ENCODE measurements at regions not wholly inside any gene's neighbourhood (a gene's known extent, or its start where the extent isn't known, plus 50 kb on each side); places are given as distances from the start of the nearest gene placed in this dataset.

DNA sequence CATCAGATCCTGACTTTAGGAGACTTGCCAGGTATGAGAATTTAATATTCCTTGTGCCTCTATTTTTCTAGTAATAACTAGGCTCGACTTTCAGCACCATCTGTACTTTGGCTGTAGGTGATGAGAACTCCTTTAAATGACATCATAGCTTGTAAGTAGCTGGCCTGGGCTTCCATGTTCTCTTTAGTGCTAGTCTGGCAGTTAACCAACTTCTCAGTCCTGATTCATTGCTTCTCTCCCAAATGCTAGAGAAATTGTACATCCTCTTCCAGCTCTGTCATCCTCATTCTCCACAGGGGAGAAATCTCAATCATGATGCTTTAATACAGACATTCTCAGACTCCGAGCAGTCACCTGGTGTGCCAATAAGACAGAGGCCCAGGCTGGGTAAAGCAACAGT is 143.5 kb upstream of the MOCS1 start:
- TF ChIP-seq, protein P1, sequence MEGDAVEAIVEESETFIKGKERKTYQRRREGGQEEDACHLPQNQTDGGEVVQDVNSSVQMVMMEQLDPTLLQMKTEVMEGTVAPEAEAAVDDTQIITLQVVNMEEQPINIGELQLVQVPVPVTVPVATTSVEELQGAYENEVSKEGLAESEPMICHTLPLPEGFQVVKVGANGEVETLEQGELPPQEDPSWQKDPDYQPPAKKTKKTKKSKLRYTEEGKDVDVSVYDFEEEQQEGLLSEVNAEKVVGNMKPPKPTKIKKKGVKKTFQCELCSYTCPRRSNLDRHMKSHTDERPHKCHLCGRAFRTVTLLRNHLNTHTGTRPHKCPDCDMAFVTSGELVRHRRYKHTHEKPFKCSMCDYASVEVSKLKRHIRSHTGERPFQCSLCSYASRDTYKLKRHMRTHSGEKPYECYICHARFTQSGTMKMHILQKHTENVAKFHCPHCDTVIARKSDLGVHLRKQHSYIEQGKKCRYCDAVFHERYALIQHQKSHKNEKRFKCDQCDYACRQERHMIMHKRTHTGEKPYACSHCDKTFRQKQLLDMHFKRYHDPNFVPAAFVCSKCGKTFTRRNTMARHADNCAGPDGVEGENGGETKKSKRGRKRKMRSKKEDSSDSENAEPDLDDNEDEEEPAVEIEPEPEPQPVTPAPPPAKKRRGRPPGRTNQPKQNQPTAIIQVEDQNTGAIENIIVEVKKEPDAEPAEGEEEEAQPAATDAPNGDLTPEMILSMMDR (IDR thresholded peaks at IDR 0.05; ENCODE audit: low read depth, low read length): no peak
- TF ChIP-seq MYC (IDR thresholded peaks at IDR 0.05; ENCODE audit: low read depth, low read length) (no peak), POLR2A (IDR thresholded peaks at IDR 0.05; ENCODE audit: extremely low read depth, insufficient read length) (no peak)
- TF ChIP-seq, protein P2, sequence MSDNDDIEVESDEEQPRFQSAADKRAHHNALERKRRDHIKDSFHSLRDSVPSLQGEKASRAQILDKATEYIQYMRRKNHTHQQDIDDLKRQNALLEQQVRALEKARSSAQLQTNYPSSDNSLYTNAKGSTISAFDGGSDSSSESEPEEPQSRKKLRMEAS (IDR thresholded peaks at IDR 0.05; ENCODE audit: low read depth, low read length): no peak

Data from NB4 (cell line).